ENCODE measurements at regions not wholly inside any gene's neighbourhood (a gene's known extent, or its start where the extent isn't known, plus 50 kb on each side); places are given as distances from the start of the nearest gene placed in this dataset.

DNA sequence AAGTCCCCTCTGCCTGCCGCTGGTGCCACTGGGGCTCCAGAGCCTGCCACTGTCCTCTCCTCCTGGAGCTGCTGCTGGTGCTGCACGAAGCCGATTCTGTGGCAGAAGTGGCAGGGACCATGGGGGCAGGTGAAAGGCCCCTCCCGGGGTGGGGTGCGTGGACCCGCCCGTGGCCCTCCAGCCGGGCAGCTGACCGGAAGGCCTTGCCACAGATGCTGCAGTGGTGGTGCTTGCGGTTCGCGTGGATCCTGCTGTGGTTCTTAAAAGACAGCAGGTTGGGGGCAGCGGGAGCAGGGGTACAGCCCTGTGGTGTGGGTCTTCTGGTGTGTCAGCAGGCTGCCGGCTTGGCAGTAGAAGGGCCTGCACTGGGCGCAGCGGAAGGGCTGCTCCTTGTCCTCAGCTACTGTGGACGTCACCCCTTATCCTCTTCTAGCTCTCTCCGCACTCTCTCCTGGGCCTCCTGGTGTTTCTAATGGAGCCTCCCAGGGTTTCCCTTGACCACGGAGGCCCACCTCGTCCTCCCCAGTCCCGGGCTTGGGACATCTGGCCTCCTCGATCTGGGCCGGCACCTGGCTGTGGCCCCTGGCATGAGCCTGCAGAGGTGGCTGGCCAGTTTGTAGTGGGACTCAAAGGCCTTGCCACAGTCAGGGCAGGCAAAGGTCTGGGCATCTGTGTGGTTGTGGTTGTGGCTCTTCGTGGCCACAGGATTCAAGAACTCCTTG lies 380.4 kb downstream of the OLFM4 start:
- CTCF ChIA-PET = no interaction called here

DNA sequence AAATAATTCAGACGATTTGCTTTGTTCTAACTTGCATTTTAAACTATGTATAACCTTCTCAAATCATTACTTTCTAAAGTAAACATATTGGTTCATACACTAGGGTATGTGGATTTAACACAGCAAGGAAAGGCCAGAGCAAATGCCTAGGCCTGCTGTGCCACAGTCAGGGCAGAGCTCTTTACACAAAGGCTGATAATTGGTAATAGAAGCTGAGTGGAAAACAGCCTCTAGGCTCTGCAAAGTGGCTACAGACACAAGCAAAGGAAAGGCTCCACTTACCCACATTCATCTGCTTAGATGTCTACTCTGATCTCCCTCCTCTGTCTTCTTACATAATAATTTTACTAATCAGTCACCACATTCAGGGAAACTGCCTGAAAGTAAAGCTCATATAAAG lies 382.9 kb downstream of the OLFM4 start:
- BruUV-seq (replicated peaks) = no TSS peak
- H3K27ac ChIP-seq (ENCODE audit: low read length) = no peak overlapping the region
- intact Hi-C loops (cut with micrococcal nuclease; ENCODE audit: unreplicated experiment) (no loop called here), in situ Hi-C loops (cut with HindIII; ENCODE audit: low pct_unique_long_range_greater_than_20kb, low sequenced_read_pairs) (no loop called here)
- H3K36me3 ChIP-seq (ENCODE audit: control insufficient read depth, insufficient read depth, low read length) = no peaks in the 10 kb centered on the region
- POLR2A ChIA-PET = no interaction called here
- CTCF ChIA-PET = no interaction called here
- DNase-seq (ENCODE audit: low read depth, low spot score) (no peak), ATAC-seq (no peak)
- no peaks in the 10 kb centered on the region for H3K9me3 ChIP-seq (ENCODE audit: control insufficient read depth, insufficient read depth, low read depth, low read length)
- H3K4me3 ChIP-seq (ENCODE audit: low read depth in 2 of 2, low read length in 2 of 2) = no peak overlapping the region
- TF ChIP-seq, protein P1, sequence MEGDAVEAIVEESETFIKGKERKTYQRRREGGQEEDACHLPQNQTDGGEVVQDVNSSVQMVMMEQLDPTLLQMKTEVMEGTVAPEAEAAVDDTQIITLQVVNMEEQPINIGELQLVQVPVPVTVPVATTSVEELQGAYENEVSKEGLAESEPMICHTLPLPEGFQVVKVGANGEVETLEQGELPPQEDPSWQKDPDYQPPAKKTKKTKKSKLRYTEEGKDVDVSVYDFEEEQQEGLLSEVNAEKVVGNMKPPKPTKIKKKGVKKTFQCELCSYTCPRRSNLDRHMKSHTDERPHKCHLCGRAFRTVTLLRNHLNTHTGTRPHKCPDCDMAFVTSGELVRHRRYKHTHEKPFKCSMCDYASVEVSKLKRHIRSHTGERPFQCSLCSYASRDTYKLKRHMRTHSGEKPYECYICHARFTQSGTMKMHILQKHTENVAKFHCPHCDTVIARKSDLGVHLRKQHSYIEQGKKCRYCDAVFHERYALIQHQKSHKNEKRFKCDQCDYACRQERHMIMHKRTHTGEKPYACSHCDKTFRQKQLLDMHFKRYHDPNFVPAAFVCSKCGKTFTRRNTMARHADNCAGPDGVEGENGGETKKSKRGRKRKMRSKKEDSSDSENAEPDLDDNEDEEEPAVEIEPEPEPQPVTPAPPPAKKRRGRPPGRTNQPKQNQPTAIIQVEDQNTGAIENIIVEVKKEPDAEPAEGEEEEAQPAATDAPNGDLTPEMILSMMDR (IDR thresholded peaks at IDR 0.05) = no peak
- H3K27me3 ChIP-seq (ENCODE audit: control insufficient read depth, insufficient read depth, low read length) = no peaks in the 10 kb centered on the region
- no peaks in the 10 kb centered on the region for H3K4me1 ChIP-seq (ENCODE audit: control insufficient read depth, insufficient read depth, low read length)

More for the DNA sequence above, 380.4 kb downstream of the OLFM4 start:
- H3K4me1 ChIP-seq (ENCODE audit: control insufficient read depth, insufficient read depth, low read length) = no peaks in the 10 kb centered on the region
- DNase-seq (ENCODE audit: low read depth, low spot score) = no peak
- no peak for ATAC-seq
- intact Hi-C loops (cut with micrococcal nuclease; ENCODE audit: unreplicated experiment) (no loop called here), in situ Hi-C loops (cut with HindIII; ENCODE audit: low pct_unique_long_range_greater_than_20kb, low sequenced_read_pairs) (no loop called here)
- H3K27me3 ChIP-seq (ENCODE audit: control insufficient read depth, insufficient read depth, low read length) = no peaks in the 10 kb centered on the region
- H3K27ac ChIP-seq (ENCODE audit: low read length) = no peak overlapping the region
- H3K36me3 ChIP-seq (ENCODE audit: control insufficient read depth, insufficient read depth, low read length) = no peaks in the 10 kb centered on the region
- POLR2A ChIA-PET = no interaction called here
- H3K9me3 ChIP-seq (ENCODE audit: control insufficient read depth, insufficient read depth, low read depth, low read length) = no peaks in the 10 kb centered on the region
- BruUV-seq (replicated peaks) = no TSS peak
- TF ChIP-seq, protein P1 (IDR thresholded peaks at IDR 0.05) = no peak
- TF ChIP-seq POLR2AphosphoS5 (IDR thresholded peaks at IDR 0.05; ENCODE audit: low read depth, low read length) (no peak), TCF7L2 (IDR thresholded peaks at IDR 0.05; ENCODE audit: low read depth, low read length) (no peak), SIN3A (IDR thresholded peaks at IDR 0.05; ENCODE audit: borderline replicate concordance, insufficient read depth, low read depth, low read length) (no peak)
- TF ChIP-seq, protein P2, sequence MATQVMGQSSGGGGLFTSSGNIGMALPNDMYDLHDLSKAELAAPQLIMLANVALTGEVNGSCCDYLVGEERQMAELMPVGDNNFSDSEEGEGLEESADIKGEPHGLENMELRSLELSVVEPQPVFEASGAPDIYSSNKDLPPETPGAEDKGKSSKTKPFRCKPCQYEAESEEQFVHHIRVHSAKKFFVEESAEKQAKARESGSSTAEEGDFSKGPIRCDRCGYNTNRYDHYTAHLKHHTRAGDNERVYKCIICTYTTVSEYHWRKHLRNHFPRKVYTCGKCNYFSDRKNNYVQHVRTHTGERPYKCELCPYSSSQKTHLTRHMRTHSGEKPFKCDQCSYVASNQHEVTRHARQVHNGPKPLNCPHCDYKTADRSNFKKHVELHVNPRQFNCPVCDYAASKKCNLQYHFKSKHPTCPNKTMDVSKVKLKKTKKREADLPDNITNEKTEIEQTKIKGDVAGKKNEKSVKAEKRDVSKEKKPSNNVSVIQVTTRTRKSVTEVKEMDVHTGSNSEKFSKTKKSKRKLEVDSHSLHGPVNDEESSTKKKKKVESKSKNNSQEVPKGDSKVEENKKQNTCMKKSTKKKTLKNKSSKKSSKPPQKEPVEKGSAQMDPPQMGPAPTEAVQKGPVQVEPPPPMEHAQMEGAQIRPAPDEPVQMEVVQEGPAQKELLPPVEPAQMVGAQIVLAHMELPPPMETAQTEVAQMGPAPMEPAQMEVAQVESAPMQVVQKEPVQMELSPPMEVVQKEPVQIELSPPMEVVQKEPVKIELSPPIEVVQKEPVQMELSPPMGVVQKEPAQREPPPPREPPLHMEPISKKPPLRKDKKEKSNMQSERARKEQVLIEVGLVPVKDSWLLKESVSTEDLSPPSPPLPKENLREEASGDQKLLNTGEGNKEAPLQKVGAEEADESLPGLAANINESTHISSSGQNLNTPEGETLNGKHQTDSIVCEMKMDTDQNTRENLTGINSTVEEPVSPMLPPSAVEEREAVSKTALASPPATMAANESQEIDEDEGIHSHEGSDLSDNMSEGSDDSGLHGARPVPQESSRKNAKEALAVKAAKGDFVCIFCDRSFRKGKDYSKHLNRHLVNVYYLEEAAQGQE (IDR thresholded peaks at IDR 0.05; ENCODE audit: insufficient read depth in 1 of 2, low read depth in 2 of 2, low read length in 1 of 2) = no peak
- H3K4me3 ChIP-seq (ENCODE audit: low read depth in 2 of 2, low read length in 2 of 2) = no peak overlapping the region

All from Panc1 (cell line).